ENCODE measurements at regions not wholly inside any gene's neighbourhood (a gene's known extent, or its start where the extent isn't known, plus 50 kb on each side); places are given as distances from the start of the nearest gene placed in this dataset.

DNA sequence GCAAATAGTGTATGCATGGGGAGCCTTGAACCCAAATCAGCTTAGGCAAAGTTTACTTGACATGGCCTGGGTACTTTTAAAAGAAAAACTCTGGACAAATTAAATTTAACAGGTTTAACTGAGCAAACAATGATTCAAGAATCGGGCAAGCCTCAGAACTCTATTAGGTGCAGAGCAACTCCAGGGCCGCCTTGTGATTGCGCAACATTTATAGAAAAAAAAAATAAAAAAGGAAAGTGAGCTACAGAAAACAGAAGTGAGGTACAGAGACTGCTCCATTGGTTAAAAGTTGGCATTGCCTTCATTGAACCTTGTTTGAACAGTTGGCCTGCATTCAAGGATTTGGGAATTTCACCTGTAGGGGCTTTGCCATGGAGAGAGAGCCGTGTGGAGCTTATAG, 421.0 kb upstream of the TSHZ3 start:
- Histone ChIP-seq H3K4me3 (no peak overlapping the region), H3K9me3 (no peaks in the 10 kb centered on the region), H3K27me3 (ENCODE audit: low read depth) (no peaks in the 10 kb centered on the region), H3K4me1 (no peaks in the 10 kb centered on the region), H3K27ac (no peak overlapping the region), H3K36me3 (no peaks in the 10 kb centered on the region)
- peak; percentile 32 to 56 for ATAC-seq
- no peak for DNase-seq
- no peak for TF ChIP-seq CTCF (IDR thresholded peaks at IDR 0.05)
- intact Hi-C loops (cut with DNase I): no loop called here

- intact Hi-C loops (cut with DNase I): no loop called here
- TF ChIP-seq CTCF (IDR thresholded peaks at IDR 0.05): no peak
- H3K27ac ChIP-seq: no peak overlapping the region
- H3K27me3 ChIP-seq (ENCODE audit: low read depth): no peaks in the 10 kb centered on the region
- H3K4me1 ChIP-seq: no peaks in the 10 kb centered on the region
- DNase-seq (no peak), ATAC-seq (no peak)
- H3K36me3 ChIP-seq: no peaks in the 10 kb centered on the region
- no peaks in the 10 kb centered on the region for H3K9me3 ChIP-seq
- H3K4me3 ChIP-seq: no peak overlapping the region
Measured at GRCh38 chr19:31772915-31773314, 423.7 kb upstream of the TSHZ3 start.

DNA sequence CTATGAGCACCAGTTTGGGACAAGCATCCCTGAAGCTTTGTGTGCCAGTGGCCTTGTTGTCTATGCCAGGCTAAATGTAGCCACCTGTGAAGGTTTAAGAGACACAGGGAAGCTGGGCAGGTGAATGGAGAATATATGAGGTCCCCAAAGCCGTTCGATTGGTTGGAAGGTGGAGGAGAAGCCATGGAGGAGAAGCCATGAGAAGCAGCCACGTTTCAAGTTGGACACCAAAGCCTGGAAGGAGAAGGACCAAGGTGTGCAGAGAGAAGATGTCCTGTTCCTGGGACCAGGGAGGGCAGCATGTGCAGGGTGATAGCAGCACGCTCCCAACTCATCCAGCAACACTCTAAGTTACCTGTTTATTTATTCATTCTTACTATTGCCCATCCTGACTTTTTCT, 432.3 kb upstream of the TSHZ3 start:
- Histone ChIP-seq H3K36me3 (no peaks in the 10 kb centered on the region), H3K4me3 (no peak overlapping the region), H3K4me1 (no peaks in the 10 kb centered on the region), H3K9me3 (no peaks in the 10 kb centered on the region), H3K27ac (no peak overlapping the region), H3K27me3 (ENCODE audit: low read depth) (no peaks in the 10 kb centered on the region)
- TF ChIP-seq CTCF (IDR thresholded peaks at IDR 0.05): no peak
- no peak for DNase-seq
- no peak for ATAC-seq
- intact Hi-C loops (cut with DNase I): no loop called here

DNA sequence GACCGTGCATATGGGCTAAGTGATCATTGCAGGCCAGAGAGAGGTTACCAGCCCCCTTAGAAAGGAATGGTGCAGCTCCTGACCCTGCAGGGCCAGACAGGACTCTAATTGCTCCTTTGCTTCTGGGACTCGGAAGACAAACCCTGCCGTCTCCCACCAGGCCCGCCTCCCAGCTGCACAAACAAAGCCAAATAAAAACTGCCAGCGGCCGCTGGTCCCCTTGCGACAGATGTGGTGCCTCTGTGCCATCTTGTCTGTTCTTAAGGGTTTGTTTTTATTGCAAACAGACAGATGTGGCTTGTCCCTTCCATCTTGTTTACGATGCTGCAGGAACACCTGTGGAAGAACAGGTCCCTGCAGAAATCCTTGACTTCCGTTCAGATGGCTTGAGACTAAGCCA, 434.4 kb upstream of the TSHZ3 start:
- no peaks in the 10 kb centered on the region for H3K9me3 ChIP-seq
- intact Hi-C loops (cut with DNase I): no loop called here
- H3K27ac ChIP-seq: no peak overlapping the region
- H3K4me3 ChIP-seq: no peak overlapping the region
- ATAC-seq: no peak
- H3K36me3 ChIP-seq: no peaks in the 10 kb centered on the region
- no peak for TF ChIP-seq CTCF (IDR thresholded peaks at IDR 0.05)
- no peaks in the 10 kb centered on the region for H3K27me3 ChIP-seq (ENCODE audit: low read depth)
- no peaks in the 10 kb centered on the region for H3K4me1 ChIP-seq
- no peak for DNase-seq

DNA sequence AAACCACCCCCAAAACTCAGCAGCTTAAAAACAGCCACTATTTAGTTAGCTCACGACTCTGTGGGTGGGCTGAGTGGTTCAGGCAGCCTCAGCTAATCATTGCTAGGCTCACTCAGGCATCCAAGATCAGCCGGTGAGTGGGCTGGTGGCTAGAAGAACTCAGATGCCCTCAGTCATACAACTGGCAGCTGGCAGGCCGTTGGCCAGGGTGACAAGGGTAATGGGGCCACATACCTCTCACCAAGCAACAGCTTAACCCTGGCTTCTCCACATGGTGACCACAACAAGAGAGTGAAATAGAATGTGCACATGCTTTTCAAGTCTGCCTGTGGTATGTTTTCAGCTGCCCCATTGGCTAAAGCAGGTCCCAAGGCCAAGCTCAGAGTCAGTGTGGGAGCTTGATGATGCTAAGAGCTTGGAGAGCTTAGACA, 435.4 kb upstream of the TSHZ3 start:
- no peaks in the 10 kb centered on the region for H3K9me3 ChIP-seq
- H3K27me3 ChIP-seq (ENCODE audit: low read depth): no peaks in the 10 kb centered on the region
- no peak overlapping the region for H3K4me3 ChIP-seq
- no peak for TF ChIP-seq CTCF (IDR thresholded peaks at IDR 0.05)
- H3K36me3 ChIP-seq: no peaks in the 10 kb centered on the region
- intact Hi-C loops (cut with DNase I): no loop called here
- H3K27ac ChIP-seq: no peak overlapping the region
- no peaks in the 10 kb centered on the region for H3K4me1 ChIP-seq
- peak; percentile 11 to 47 for ATAC-seq
- no peak for DNase-seq

DNA sequence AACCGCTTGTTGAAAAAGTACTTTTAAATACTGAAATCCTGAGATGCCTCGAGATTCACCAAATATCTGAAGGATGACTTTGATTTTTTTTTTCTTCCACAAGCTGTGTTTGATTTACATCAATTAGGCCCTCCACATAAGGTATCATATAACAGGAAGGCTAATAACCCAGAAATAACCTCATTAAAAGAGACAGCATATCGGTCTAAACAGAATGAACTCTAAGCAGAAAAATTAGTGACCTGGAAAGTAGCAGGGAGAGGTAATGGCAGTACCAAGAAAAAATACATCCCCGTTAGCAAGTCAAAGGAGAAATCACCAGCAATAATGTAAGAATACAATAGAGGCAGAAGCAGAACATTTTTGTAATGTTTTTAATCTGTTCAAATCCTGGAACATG, 452.4 kb upstream of the TSHZ3 start:
- no peaks in the 10 kb centered on the region for H3K27me3 ChIP-seq (ENCODE audit: low read depth)
- no peak for ATAC-seq
- H3K4me1 ChIP-seq: peaks cover 4% of the 10 kb centered on the region
- DNase-seq: no peak
- H3K9me3 ChIP-seq: no peaks in the 10 kb centered on the region
- no peaks in the 10 kb centered on the region for H3K36me3 ChIP-seq
- H3K4me3 ChIP-seq: no peak overlapping the region
- H3K27ac ChIP-seq: no peak overlapping the region
- TF ChIP-seq CTCF (IDR thresholded peaks at IDR 0.05): no peak
- intact Hi-C loops (cut with DNase I): no loop called here

Data from lower lobe of right lung (tissue), 2 donors.